GM19043 (cell line): ENCODE measurements at regions not wholly inside any gene's neighbourhood (a gene's known extent, or its start where the extent isn't known, plus 50 kb on each side); places are given as distances from the start of the nearest gene placed in this dataset.
A peak's percentile ranks its signal among the peaks of the same experiment; 100 is the strongest.

Source experiments
- ATAC-seq: cut with Tn5 transposase; IDR thresholded peaks from one replicate; pipeline ENCODE4 v1.9.1; 2021; ENCODE audit warnings: low read depth; ENCODE audit not compliant: unreplicated experiment

DNA sequence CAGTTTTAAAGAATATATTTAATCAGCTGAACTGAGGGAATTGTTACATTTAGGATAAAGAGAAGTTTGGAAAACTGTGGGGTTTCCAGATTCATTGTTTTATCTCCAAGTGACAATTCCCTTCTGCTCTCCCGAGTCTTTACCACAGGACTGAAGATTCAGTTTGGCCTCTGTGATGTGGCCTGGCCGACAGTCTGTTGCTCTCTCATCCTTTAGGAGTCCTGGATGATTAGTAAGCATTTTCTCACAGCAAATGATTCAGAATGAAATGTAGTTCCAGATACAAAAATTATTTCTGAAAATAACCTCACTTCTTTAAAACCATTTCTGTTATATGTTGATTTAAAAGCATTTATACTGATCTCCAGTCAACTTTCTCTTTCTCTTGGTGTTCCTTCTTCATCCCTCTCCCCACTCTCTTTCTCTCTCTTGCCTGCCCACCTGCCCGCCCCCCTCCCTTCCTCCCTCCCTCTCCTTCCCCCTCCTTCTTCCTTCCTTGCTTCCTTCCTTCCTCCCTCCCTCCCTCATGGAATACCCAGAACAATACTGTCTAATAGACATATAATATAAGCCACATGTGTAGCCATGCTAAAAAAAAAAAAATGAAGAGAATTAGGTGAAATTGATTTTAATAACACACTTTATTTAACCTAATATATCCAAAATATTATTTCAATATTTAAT is 254.9 kb downstream of the PRL start:
- ATAC-seq = no peak

DNA sequence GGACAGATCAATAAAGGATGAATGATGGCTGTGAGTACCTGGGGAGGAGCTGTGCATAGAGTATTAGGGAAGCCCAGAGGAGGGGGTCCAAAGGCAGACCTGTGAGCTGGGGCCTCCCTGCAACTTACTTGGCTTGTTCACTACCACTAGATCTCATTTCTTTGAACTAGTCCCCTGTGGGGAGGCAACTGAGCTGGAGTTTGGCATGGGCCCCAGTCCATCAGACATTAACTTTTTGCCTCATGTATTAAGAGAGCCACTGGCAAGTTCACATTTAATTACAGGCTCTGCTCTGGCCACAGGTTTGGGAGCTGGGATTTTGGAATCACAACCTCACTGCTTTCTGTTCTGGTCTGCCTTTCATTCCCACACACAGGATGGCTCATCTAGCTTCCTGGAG is 254.1 kb downstream of the PRL start:
- no peak for ATAC-seq

DNA sequence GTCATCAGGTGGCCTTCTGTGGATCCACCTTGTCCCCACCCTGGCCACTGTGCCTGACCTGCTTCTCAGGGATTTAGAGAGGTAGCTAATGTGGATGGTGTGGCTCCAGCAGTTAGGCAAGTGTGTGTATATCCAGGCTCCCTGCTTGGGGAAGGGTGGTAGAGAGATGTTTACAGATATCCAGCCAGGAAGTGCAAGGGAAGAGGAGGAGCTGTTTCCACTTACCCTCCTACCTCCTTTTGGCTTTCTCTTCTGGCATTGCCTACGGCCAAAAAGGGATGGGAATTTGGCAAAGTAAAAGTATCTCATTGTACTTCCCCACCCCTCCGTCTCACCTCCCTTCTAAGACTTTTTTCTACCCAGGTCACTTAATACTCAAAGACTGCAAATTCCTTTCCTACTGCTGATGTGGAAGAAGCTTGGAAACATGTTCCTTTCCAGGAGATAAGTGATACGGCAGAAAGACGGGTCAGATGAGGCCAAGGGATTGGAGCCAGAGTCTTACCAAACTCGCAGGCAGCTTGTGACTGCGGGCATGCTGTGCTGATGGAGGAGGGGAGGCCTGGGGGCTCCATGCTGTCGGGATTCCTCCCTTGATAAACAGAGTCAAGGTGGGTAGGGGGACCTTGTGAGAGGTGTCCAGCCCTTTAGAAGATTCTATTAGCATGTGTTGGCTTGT is 253.4 kb downstream of the PRL start:
- ATAC-seq = no peak

DNA sequence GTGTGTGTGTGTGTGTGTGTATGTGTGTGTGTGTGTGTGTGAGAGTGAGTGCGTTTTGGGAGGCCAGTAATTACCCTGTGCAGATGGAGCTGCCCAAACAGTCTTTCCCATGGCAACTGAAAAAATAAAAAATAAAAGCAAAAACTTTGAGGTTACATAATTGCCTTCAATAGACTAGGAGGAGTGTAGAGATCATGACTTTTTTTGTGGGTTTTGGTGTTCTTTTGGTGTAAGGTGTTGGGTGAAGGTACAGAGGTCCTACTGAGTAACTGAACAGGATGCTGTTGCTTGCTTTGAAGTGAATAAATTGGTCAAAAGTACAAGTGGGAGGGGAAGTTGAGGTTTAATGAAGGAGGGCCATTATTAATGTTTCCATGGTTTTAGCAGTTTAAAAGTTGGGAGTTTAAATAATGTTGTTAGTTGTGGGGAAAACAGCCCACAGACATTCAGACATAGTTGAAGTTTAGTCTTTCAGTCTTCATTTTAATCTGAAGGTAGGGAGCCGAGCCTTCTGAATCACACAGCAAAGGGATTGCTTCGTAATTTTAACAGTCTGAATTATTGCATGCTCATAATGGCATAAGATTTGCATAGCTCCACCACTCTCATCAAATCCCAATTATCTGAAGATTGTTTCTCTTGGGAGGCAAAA is 251.4 kb downstream of the PRL start:
- no peak for ATAC-seq

DNA sequence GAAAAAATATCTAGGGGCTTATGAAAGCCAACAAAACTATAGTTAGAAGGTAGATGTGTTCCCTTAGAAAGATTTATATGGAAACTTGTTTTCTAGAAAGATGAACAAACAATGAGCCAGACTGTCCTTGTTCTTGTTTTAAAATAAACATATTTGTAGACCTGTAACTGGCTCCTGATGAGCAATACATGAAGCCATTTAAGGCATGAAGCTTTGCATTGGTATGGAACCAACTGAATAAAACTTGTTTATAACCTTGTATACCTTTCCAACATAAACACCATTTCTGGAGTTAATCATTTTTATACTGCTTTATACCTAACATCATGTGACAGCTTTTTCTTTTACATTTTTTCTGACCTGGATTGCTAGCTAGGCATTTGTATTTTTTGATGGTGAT is 247.8 kb downstream of the PRL start:
- ATAC-seq = no peak

DNA sequence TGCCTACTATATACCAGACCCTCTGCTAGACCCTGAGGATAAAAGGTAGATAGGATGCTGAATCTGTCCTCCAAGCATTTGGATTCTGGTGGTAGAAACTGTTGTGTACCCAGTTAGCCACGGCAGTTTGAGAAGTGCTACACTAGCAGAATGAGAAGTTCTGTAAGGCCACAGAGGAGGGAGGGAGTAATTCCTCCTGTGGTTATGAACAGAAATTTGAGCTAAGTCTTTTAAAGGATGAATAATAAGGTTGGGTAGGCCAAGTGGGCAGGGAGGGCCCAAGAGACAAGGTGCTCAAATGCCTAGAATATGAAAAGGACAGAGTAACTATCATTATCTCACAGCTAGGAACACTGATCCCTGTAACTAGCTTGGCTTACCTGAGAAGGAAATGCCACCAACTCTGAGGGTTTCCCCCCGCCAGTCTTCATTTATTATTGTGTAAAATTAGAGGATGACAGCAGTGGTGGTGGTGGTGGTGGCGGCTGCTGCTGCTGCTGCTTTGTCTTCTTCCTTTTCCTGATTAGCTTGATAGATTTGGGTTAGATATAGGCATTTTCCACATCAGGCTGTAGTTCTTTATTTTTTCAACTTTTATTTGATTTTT is 243.3 kb downstream of the PRL start:
- no peak for ATAC-seq

DNA sequence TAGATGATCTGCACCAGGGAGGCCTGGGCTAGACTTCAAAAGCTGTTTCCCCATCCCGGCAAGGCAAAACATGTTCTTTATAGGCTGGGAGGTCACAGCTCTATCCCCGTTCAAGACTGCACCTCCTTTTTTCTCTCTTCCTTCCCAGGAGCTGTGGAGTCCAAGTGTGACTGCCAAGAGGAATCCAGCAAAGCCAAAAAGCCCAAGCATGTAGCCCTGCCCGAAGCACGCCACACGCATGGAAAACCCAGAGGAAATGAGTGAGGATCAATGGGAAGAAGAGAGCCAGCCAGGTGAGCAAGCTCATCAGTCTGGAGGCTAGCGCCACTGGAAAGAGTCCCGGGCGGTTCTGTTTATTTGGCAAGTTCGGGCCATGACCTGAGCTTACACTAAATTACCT is 240.4 kb downstream of the PRL start:
- ATAC-seq = no peak

DNA sequence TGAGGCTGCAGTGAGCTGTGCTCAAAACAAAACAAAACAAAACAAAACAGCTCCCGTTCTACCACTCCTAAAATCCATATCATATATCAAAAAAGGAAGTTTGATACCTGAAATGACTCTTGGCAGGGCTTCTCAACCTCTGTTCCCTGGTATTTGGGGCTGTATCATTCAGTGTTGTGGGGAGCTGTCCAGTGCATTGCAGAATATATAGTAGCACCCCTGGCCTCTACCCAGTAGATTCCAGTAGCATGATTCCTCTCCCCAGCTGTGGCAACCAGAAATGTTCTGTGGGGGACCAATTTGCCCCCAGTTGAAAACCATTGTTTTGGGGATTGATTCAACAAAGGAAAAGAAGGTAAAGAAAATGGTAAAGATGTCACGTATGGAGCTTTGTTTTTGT is 238.9 kb downstream of the PRL start:
- ATAC-seq = no peak

DNA sequence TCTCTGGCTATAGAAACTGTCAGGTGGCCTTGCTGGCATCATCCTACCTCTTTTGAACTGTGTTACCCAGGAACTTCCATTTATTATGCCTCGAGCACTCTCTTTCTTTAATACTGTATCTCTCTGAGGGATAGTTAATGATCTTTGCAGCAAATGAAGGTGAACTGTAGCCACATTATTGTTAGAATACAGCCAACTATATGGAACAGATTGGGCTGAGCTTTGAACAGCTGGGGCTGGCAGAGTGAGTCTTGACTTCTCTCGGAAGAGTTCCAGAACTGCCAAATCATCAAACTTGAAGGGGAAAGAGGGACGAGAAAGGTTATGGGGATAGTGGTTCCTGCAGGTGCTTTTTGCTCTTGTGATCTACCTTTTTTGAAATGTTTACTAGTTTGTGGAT is 237.7 kb downstream of the PRL start:
- no peak for ATAC-seq

DNA sequence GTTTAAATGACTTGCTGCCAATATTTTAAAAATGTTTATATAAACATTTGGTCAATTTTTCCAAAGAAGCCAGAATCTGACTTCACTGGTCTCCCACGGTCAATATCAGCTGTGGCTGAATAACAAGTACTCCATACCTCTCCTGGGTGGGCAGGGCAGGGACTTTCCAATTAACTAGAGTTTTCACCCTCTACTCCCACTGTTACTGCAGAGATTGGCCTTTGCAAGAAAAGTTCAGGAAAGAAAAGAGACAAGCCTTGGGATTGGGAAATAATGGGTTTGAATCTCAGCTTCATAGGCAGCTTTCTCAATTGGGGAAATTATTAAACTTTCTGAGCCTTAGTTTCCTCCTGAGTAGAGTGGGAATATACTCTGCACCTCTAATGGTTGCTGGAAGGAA is 236.9 kb downstream of the PRL start:
- no peak for ATAC-seq

DNA sequence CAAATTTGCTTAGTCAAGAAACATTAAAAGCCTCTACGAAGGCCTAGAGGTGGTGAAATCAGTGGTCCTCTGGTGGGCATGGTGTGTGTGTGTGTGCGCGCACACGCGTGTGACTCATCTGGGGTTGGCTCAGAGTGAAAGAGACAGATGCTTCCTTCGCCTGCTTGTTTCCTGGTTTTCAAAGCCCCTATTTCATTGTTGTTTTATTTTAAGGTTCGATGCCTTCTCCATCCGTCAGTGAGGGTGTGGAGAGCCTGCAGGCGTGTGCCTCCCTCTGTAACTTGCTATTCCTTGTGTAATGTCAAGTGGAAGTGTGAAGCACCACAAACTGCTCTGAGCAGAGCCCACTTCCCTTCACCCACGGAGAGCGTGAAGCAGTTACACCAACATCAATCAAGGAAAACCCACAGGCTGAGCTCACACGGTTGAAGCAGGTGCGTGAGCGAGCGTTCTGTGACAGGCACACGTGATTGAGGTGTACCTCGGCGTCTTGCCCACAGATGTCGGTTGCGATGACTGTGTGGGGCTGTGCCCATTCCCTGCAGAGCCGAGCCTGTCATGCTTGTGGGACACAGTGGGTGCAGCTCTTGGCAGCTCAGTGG is 233.9 kb downstream of the PRL start:
- ATAC-seq = peak; percentile 61

DNA sequence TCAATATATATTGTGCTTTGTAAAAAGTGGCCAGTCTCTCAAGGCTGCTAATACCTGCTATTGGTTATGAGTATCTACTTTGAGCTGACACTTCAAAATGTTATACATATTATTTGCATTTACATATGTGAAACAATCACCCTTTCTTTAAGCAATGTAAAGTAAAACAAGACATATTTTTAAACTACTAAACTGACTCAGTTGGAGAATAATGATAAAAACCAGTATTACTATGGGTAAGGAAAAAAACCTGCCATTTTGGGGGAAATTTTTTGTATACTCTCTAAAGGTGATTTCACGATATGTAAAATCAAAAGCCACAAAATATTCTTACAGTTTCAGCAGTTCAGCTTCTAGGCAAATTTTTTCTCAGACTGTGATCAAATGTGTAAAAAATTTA is 232.3 kb downstream of the PRL start:
- ATAC-seq = no peak

DNA sequence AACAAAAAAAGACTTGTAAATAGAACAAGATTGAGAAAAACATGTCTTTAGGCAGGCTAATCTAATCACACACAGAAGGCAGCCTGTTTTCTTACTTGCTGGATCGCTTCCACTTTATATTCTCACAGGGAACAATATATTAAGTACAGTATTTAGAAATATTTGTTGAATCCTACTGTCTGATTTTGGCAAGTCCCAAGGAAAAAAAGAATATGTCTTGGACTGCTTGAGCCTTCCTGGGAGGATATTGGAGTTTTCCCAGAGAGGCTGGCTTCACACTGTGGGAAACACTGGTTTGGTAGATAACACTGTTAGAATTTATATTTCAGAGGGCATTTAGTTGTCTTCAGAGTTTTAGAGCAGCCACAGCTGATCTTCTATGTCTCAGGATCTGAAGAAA is 229.7 kb downstream of the PRL start:
- ATAC-seq = no peak

DNA sequence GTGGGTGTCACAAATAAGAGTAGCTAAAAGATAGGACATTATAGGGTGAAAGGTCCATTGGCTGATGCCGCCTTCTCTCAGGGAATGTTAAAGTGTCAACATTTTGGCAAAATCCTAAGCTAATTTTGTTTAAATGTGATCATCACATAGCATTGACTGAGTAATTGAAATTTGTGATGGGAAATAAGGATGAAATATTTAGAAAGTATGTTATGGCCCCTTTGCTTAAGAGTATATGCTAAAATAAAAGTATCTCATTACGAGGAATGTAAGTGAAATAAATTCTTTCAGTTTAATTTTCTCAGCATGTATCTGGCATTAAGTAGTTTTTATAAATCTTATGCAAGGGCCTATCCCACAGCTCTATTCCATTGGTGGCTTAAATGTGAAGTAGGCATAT is 229.2 kb downstream of the PRL start:
- ATAC-seq = no peak

DNA sequence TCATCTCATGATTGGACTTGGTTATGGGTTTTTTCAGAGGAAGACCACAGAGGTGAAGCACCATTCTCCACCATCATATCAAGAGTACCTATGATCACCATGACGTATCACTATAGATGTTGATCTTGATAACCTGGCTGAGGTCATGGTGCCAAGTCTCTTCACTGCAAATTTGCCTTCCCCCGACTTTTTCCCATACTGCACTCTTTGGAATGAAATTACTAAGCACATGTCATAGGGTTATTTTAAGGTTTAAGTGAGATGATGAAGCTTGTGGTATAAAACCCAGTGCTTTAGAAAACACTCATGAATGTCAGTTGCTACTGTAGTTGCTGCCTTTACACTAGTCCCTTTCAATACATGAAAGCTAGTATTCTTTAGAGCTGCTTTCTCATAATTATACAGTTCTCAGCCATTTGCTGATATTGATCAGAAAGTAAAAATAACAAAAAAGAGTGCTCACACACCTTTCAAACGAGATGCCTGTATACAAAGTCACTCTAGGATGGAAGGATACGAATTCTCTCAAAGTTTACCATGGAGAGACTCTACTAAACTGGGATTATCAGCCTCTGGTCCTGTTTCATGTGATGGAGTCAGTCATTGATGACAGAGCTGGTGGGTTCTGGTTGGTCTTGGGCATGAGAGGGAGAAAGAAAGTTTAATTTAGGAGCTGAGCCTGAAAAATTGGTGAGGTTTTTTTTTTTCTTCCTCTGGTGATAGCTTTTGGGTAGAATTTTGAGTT is 228.1 kb downstream of the PRL start:
- no peak for ATAC-seq

DNA sequence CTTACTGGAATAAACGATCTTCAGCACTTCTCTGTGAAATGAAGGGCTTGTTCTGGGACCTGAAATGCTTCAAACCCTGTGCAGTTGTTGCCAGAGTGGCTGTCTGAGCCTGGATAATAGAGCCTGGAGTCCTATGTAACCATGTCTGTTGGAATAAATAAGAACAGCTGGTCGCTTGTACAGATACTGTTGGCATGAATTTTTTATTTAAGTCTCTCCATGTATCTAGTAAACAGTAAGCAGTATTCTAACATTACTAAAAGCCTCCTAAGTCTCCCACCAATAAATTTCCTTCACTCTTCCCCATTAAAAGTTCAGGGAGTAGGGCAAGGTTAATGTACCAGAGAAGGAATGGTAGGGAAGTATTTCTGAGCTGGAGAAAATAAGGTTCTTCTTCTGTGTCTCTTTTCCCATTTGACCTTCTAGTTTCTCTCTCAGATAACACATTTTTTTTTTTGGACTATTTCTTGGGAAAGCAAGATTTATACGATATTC is 227.5 kb downstream of the PRL start:
- ATAC-seq = no peak

DNA sequence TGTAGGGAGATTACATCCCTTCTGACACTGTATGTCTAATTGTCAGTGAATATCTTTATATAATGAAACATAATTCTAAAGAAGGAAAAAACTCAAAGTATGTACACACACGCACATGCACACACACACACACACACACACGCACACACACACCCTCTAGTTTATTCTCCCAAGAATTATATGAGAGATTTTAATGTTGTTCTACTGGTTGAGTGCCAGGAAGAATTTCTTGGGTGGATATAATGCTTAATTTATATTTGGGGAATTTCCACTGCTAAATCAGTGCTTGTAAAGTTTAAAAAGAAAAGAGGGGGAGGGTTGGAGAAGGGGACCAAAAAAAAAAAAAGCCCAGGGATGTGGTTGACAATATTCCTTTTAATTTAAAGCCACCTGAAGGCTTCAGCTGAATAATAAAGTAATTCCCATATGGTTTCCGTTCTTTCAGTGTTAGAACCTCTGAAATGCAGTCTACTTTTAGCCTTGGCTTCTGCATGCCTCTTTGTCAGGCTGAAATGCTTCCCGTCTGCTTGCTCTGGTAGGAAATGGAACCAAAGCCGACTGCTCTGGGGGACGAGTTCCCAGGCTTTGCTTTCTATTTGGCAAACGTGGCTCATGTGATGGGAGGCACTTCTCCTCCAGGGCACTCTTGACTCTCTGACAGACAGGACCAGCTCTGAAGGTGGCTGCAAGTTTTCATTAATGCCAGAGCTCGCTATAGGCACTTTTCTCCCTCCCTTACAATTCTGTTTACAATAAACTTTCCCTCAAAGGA is 225.4 kb downstream of the PRL start:
- ATAC-seq = no peak

DNA sequence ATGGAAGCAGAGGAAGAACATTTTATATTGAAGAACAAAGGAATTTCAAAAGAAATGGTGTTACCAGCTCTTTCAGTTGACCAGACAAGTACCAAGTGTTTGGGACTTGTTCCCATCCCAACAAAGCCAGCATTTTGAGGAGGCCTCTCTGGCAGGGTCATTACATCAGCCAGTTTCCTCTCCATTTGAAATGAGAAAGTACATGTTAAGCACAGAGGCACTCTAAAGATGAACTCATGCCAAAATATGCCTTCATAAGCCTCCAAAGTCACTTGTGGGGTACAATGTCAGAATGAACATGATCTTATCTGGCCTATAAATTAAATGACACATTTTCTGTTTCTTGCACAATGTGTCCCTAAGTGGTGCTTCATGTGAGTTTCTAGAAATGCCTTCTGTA is 223.9 kb downstream of the PRL start:
- no peak for ATAC-seq

DNA sequence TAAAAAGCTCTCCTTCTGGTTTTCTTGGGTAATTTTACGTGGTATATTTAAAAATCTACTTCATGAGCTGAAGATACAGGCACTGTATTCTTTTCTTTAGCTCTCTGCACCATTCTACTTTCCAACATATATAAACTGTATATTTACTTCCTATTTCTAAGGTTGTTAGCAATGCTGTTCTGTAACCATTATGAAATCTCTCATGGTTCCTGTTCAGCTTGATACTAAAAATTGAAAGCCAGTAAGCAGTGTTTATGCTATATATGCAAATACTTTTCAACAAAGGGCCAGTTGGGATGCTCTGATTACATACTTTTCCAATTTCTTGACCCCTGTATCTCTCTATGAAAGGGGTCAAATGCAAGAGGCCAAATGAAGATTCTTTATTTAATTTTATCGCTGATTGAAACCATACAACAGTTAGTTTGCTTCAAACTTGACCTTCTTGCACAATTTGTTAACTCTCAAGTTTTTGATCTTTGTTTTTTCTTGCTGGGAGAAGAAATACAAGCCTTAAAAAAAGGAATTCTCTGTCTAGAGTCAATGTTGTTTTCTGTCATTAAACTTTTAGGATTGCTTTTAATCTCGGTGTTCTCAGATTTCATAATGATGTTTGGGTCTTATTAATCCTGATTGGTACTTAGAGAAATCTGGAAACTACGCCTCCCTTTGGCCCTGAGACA is 223.2 kb downstream of the PRL start:
- ATAC-seq = no peak
